H9 (cell line): ENCODE measurements at regions not wholly inside any gene's neighbourhood (a gene's known extent, or its start where the extent isn't known, plus 50 kb on each side); places are given as distances from the start of the nearest gene placed in this dataset.

Experiments used
- DNase-seq: peaks from one replicate; pipeline ENCODE4 v3.0.0-alpha.2; 2017
- H2AFZ ChIP-seq: one replicate; pipeline ENCODE4 v1.6.1; 2013; ENCODE audit warnings: mild to moderate bottlenecking, low read length, control low read depth, moderate library complexity
- H2AK5ac ChIP-seq: 2 replicates; pipeline ENCODE4 v1.6.1; 2013; ENCODE audit warnings: low read length, control low read depth, mixed read lengths; ENCODE audit not compliant: insufficient read length
- H2BK120ac ChIP-seq: one replicate; pipeline ENCODE4 v1.6.1; 2013; ENCODE audit warnings: low read depth, mild to moderate bottlenecking, low read length, control low read depth, inconsistent platforms; ENCODE audit not compliant: poor library complexity, severe bottlenecking
- H2BK12ac ChIP-seq: 2 replicates; pipeline ENCODE4 v1.6.1; 2013; ENCODE audit warnings: low read length, control low read depth, mixed read lengths, low read depth; ENCODE audit not compliant: insufficient read length
- H2BK15ac ChIP-seq: 2 replicates; pipeline ENCODE4 v1.6.1; 2013; ENCODE audit warnings: low read depth, low read length, control low read depth
- H2BK20ac ChIP-seq: one replicate; pipeline ENCODE4 v1.6.1; 2013; ENCODE audit warnings: low read depth, mild to moderate bottlenecking, low read length, control low read depth, inconsistent platforms; ENCODE audit not compliant: poor library complexity, severe bottlenecking
- H2BK5ac ChIP-seq: 2 replicates; pipeline ENCODE4 v1.6.1; 2013; ENCODE audit warnings: low read length, control low read depth, mixed read lengths; ENCODE audit not compliant: insufficient read length
- H3K14ac ChIP-seq: 2 replicates; pipeline ENCODE4 v1.6.1; 2013; ENCODE audit warnings: low read length, control low read depth; ENCODE audit not compliant: insufficient read depth
- H3K18ac ChIP-seq: 2 replicates; pipeline ENCODE4 v1.6.1; 2013; ENCODE audit warnings: low read depth, mild to moderate bottlenecking, mixed read lengths, low read length, control low read depth; ENCODE audit not compliant: insufficient read length
- H3K23ac ChIP-seq: 2 replicates; pipeline ENCODE4 v1.6.1; 2013; ENCODE audit warnings: low read length, control low read depth, mixed read lengths, low read depth; ENCODE audit not compliant: insufficient read length
- H3K23me2 ChIP-seq: 2 replicates; pipeline ENCODE4 v1.6.1; 2013; ENCODE audit warnings: low read depth, mild to moderate bottlenecking, mixed read lengths, low read length, control low read depth; ENCODE audit not compliant: insufficient read length, poor library complexity, severe bottlenecking
- H3K27ac ChIP-seq: 2 replicates; pipeline ENCODE4 v1.5.1; 2013; ENCODE audit warnings: low read length, control low read depth, mixed read lengths, low read depth; ENCODE audit not compliant: insufficient read length
- H3K27me3 ChIP-seq: 2 replicates; pipeline ENCODE4 v1.6.1; 2013; ENCODE audit warnings: low read length, control low read depth, inconsistent platforms; ENCODE audit not compliant: insufficient read depth
- H3K4ac ChIP-seq: 2 replicates; pipeline ENCODE4 v1.6.1; 2013; ENCODE audit warnings: low read depth, mild to moderate bottlenecking, control low read depth, inconsistent platforms, low read length, moderate library complexity
- H3K4me1 ChIP-seq: 2 replicates; pipeline ENCODE4 v1.6.1; 2013; ENCODE audit warnings: low read length, control low read depth, inconsistent platforms; ENCODE audit not compliant: insufficient read depth
- H3K4me2 ChIP-seq: 2 replicates; pipeline ENCODE4 v1.6.1; 2013; ENCODE audit warnings: low read length, control low read depth, mixed read lengths; ENCODE audit not compliant: insufficient read length, insufficient read depth
- H3K56ac ChIP-seq: 2 replicates; pipeline ENCODE4 v1.6.1; 2013; ENCODE audit warnings: low read depth, mild to moderate bottlenecking, mixed read lengths, low read length, control low read depth; ENCODE audit not compliant: insufficient read length
- H3K79me1 ChIP-seq: 2 replicates; pipeline ENCODE4 v1.6.1; 2013; ENCODE audit warnings: low read depth, mild to moderate bottlenecking, moderate library complexity, low read length, control low read depth, inconsistent platforms; ENCODE audit not compliant: insufficient read depth, poor library complexity, severe bottlenecking
- H3K79me2 ChIP-seq: 2 replicates; pipeline ENCODE4 v1.6.1; 2013; ENCODE audit warnings: low read length, control low read depth, inconsistent platforms; ENCODE audit not compliant: insufficient read depth
- H3K9ac ChIP-seq: 2 replicates; pipeline ENCODE4 v1.6.1; 2013; ENCODE audit warnings: low read length, control low read depth, mixed read lengths; ENCODE audit not compliant: insufficient read length; ENCODE audit errors: extremely low read depth
- H3K9me3 ChIP-seq: one replicate; pipeline ENCODE4 v1.6.1; 2013; ENCODE audit warnings: low read depth, low read length, inconsistent platforms; ENCODE audit not compliant: control insufficient read depth
- H3T11ph ChIP-seq: one replicate; pipeline ENCODE4 v1.6.1; 2013; ENCODE audit warnings: mild to moderate bottlenecking, low read length, control low read depth, inconsistent platforms
- H4K20me1 ChIP-seq: one replicate; pipeline ENCODE4 v1.6.1; 2013; ENCODE audit not compliant: control insufficient read depth, insufficient read length, insufficient read depth
- H4K5ac ChIP-seq: 2 replicates; pipeline ENCODE4 v1.6.1; 2013; ENCODE audit warnings: low read depth, mild to moderate bottlenecking, mixed read lengths, low read length, control low read depth; ENCODE audit not compliant: insufficient read length
- H4K8ac ChIP-seq: replicated peaks from 2 replicates; pipeline ENCODE4 v1.6.1; 2013; ENCODE audit warnings: low read length, control low read depth, mixed read lengths, low read depth; ENCODE audit not compliant: insufficient read length
- H4K91ac ChIP-seq: 2 replicates; pipeline ENCODE4 v1.6.1; 2013; ENCODE audit warnings: low read depth, mild to moderate bottlenecking, moderate library complexity, mixed read lengths, low read length, control low read depth; ENCODE audit not compliant: insufficient read length
- H3K27ac Mint-ChIP-seq, 3 experiments: 2 replicates in 2 of 3; 3 replicates in 1 of 3; pipeline ENCODE4 v1.8.0; 2020 to 2021; ENCODE audit warnings: mixed read lengths in 3 of 3, mild to moderate bottlenecking in 1 of 3, moderate library complexity in 1 of 3
- H3K27me3 Mint-ChIP-seq: 2 replicates; pipeline ENCODE4 v1.8.0; 2021; ENCODE audit warnings: low read depth, mild to moderate bottlenecking, moderate library complexity, mixed read lengths
- H3K36me3 Mint-ChIP-seq, 3 experiments: 2 replicates in 2 of 3; 3 replicates in 1 of 3; pipeline ENCODE4 v1.8.0; 2020 to 2021; ENCODE audit warnings: low read depth in 3 of 3, mixed read lengths in 3 of 3; ENCODE audit not compliant: insufficient read depth in 1 of 3
- H3K4me1 Mint-ChIP-seq, 2 experiments: 2 replicates each; pipeline ENCODE4 v1.8.0; 2020; ENCODE audit warnings: mixed read lengths in 2 of 2
- H3K4me3 Mint-ChIP-seq, 2 experiments: 2 replicates in 1 of 2; 3 replicates in 1 of 2; pipeline ENCODE4 v1.8.0; 2020 to 2021; ENCODE audit warnings: mild to moderate bottlenecking in 2 of 2, mixed read lengths in 2 of 2, moderate library complexity in 1 of 2
- H3K9me3 Mint-ChIP-seq, 2 experiments: 2 replicates in 1 of 2; 3 replicates in 1 of 2; pipeline ENCODE4 v1.8.0; 2020; ENCODE audit warnings: mild to moderate bottlenecking in 2 of 2, mixed read lengths in 2 of 2, moderate library complexity in 1 of 2
- CTCF ChIP-seq: fragments of 200-600 bp; sonication (generic); conservative IDR thresholded peaks from 3 replicates; pipeline ENCODE4 v1.8.0; 2021; ENCODE audit warnings: antibody characterized with exemption, mild to moderate bottlenecking
- WGBS: extraction: QIAGEN DNeasy Blood & Tissue Kit; methylation state at CpG from one replicate; pipeline ENCODE4 v1.1.7; 2013; ENCODE audit warnings: missing lambda C conversion rate, low lambda C conversion rate, mixed read lengths; ENCODE audit not compliant: insufficient read length; ENCODE audit errors: extremely low coverage; 5-methylcytosine and 5-hydroxymethylcytosine counted together

- peaks cover 12 to 23% (median 16%) of the 10 kb centered on the region in 3 experiments for H3K36me3 Mint-ChIP-seq
- no peaks in the 10 kb centered on the region for H3K27me3 ChIP-seq
- no peak overlapping the region for H3K27ac Mint-ChIP-seq
- no peak overlapping the region for H3K14ac ChIP-seq
- no peak overlapping the region for H2BK12ac ChIP-seq
- no peak overlapping the region for H2AK5ac ChIP-seq
- peaks cover 13% of the 10 kb centered on the region for H3K9me3 ChIP-seq
- no peak overlapping the region for H2BK20ac ChIP-seq
- no peak overlapping the region for H2AFZ ChIP-seq
- H3K23me2 ChIP-seq: no peaks in the 10 kb centered on the region
- H3K9me3 Mint-ChIP-seq: peaks cover 24 to 28% of the 10 kb centered on the region in 2 experiments
- H3K4me2 ChIP-seq: no peak overlapping the region
- no peak for DNase-seq
- no CpG with 5 or more reads among the region's 3 CpGs for WGBS
- H3K27me3 Mint-ChIP-seq: peaks cover 2% of the 10 kb centered on the region; the same call in 1 of the 2 replicates
- peaks cover 2 to 11% of the 10 kb centered on the region in 2 experiments; a peak in 2 of 4 replicates for H3K4me1 Mint-ChIP-seq
- no peak overlapping the region for H3K23ac ChIP-seq
- H3K18ac ChIP-seq: no peak overlapping the region
- no peak overlapping the region for H3T11ph ChIP-seq
- no peak for TF ChIP-seq CTCF
- H3K79me2 ChIP-seq: no peaks in the 10 kb centered on the region
- no peak overlapping the region for H2BK15ac ChIP-seq
- H3K79me1 ChIP-seq: no peaks in the 10 kb centered on the region
- no peak overlapping the region for H4K91ac ChIP-seq
- no peak overlapping the region for H4K8ac ChIP-seq
- H3K4me1 ChIP-seq: no peaks in the 10 kb centered on the region
- no peak overlapping the region for H3K4me3 Mint-ChIP-seq
- no peak overlapping the region for H3K56ac ChIP-seq
- no peak overlapping the region for H2BK120ac ChIP-seq
- no peak overlapping the region for H3K9ac ChIP-seq
- H3K27ac ChIP-seq: no peak overlapping the region
- H4K5ac ChIP-seq: no peak overlapping the region
- H2BK5ac ChIP-seq: no peak overlapping the region
- no peaks in the 10 kb centered on the region for H4K20me1 ChIP-seq
- H3K4ac ChIP-seq: no peak overlapping the region
Measured at GRCh38 chr1:244304656-244305055, 147.1 kb downstream of the ADSS2 start.
